GM12864 (cell line): ENCODE measurements at regions not wholly inside any gene's neighbourhood (a gene's known extent, or its start where the extent isn't known, plus 50 kb on each side); places are given as distances from the start of the nearest gene placed in this dataset.

ENCODE experiments used
- DNase-seq: peaks from one replicate; pipeline ENCODE4 v3.0.0-alpha.2; 2011; ENCODE audit warnings: low read depth
- H3K4me3 ChIP-seq: 2 replicates; pipeline ENCODE4 v1.5.1; 2011; ENCODE audit warnings: mild to moderate bottlenecking, low read depth, low read length, control low read depth
- TF ChIP-seq, protein P1 (sequence below): IDR thresholded peaks from 2 replicates; pipeline ENCODE4 v1.5.1; 2011; ENCODE audit warnings: low read depth, mild to moderate bottlenecking, moderate library complexity, low read length, control low read depth, inconsistent platforms; ENCODE audit errors: missing control alignments

DNA sequence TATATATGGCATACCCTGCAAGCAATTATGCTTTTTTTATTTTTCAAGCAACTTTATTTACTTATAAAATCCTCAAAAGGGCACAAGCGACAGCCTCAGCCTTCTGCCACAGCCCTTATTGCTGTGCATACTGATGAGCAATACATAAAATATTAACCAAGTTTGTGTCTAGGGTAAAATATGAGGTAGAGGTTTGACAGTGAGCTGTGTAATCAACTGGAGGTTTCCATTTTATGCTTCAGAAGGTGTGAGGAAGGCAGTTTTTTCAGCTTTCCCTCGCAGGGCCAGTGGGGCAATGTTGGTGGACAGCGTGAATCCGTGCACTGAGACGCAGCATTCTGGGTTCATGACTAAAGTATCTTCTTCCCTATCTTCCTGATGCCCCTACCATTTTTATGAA lies 310.4 kb downstream of the IRS2 start:
- TF ChIP-seq, protein P1, sequence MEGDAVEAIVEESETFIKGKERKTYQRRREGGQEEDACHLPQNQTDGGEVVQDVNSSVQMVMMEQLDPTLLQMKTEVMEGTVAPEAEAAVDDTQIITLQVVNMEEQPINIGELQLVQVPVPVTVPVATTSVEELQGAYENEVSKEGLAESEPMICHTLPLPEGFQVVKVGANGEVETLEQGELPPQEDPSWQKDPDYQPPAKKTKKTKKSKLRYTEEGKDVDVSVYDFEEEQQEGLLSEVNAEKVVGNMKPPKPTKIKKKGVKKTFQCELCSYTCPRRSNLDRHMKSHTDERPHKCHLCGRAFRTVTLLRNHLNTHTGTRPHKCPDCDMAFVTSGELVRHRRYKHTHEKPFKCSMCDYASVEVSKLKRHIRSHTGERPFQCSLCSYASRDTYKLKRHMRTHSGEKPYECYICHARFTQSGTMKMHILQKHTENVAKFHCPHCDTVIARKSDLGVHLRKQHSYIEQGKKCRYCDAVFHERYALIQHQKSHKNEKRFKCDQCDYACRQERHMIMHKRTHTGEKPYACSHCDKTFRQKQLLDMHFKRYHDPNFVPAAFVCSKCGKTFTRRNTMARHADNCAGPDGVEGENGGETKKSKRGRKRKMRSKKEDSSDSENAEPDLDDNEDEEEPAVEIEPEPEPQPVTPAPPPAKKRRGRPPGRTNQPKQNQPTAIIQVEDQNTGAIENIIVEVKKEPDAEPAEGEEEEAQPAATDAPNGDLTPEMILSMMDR, result no peak
- DNase-seq, result no peak
- no peak overlapping the region for H3K4me3 ChIP-seq

DNA sequence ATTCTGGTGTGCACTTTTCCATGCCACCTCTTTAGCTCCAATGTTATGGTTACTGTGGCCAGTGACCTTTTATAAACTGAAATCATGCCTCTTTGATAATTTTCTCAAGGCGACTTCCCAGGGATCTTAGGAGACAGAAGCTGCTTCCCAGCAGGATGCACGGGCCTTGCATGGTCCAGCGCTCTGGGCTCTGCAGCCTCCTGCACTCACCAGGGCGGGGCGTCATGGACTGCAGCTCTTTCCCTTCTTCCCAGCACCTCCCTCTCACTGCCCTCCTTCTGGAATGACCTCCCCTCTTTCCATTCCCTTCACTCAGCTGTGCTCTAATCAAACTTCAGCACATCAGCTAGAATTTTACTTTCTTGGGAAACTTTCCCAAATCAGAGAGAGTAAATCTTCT lies 318.3 kb downstream of the IRS2 start:
- no peak overlapping the region for H3K4me3 ChIP-seq

DNA sequence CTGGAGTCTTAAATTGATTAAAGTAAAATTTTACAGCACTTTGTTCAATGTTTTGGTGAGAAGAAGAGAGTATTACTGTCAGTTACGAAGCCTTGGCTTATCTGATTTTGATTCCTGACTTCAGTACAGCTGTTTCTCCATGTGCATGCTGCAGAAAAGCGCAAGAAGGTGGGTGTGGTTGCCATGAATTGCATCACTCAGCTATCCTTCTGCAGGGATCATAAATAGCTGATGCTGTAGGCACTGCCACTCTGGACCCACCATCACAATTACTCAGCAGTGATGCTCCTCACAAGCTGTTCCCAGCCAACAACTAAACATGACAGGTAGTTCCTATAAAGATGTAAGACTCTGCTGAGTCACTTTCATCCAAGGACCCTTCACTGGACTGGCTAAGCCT lies 321.2 kb downstream of the IRS2 start:
- DNase-seq, result no peak
- TF ChIP-seq, protein P1, result no peak
- H3K4me3 ChIP-seq, result no peak overlapping the region

More for the DNA sequence above, 318.3 kb downstream of the IRS2 start:
- TF ChIP-seq, protein P1, result no peak
- no peak for DNase-seq

DNA sequence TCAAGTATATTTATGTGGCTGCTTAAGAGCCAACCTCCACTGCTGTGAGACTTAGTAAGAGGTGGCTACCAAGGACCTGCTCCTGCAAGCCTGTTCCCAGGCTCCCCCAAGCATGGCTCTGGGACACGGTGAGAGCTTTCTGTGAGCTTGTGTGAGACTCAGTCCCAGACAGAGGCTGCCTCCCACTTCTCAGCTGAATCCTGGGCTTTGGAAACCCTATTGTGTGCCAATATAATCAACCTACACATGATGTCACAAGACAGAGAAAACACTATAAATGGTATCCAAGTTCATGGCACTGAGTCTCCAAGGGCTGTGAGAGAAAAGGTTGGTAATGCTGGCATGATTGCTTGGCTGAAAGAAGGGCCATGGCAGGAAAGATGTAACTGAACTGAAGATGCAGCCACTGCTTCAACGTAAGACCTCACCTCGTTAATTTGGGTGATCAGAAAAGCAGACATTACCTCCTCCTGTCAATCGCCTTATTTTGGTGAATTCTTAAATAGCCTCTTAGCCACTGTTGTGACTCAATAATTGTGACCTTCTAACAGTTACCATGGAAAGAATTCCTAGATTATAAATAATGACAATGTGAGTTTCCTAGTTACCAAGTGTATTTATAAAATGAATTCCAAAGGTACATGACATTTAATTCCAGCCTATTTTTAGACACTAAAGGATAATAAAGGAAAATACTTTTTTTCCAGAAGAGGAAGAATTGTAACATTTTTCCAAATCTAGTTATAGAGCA lies 332.0 kb downstream of the IRS2 start:
- DNase-seq, result no peak
- H3K4me3 ChIP-seq, result no peak overlapping the region
- TF ChIP-seq, protein P1, result no peak

DNA sequence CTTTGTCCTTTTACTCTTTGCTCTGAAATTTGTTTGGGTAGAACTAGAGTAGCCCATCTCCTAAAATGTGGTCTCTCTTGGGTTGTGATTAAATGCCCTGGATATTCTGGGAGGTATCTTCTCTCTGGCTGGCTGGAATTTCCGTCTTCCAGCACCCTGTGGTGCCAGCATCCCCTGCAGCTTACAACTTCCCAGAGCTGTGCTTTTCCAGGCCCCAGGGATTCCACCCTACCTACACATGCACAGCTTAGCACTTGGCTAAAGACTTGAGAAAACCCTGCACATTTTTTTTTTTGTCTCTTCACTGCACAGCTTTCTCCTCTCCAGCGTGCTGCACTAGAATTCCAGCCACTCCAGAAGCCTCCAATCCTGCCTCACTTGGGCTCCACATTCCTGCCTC lies 334.7 kb downstream of the IRS2 start:
- no peak overlapping the region for H3K4me3 ChIP-seq
- TF ChIP-seq, protein P1, result no peak
- DNase-seq, result no peak

DNA sequence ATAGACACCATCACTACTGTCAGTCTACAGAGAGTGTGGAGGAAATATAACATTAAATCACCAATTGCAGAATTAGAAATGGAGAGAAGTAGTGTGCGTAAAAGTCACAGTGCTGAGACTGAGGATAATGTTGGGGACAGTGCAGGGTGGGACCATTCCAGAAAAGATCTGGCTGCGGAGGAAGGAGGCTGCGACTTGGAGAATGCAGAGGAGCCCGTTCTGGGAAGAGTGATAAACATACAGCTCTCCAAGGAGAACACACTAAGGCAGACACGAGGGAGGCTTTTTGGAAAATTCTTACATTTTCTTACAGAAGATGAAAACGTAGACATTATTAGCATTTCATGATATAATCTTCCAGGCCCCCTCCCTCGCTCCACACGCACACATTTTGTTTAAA lies 337.8 kb downstream of the IRS2 start:
- TF ChIP-seq, protein P1, result no peak
- no peak for DNase-seq
- no peak overlapping the region for H3K4me3 ChIP-seq

DNA sequence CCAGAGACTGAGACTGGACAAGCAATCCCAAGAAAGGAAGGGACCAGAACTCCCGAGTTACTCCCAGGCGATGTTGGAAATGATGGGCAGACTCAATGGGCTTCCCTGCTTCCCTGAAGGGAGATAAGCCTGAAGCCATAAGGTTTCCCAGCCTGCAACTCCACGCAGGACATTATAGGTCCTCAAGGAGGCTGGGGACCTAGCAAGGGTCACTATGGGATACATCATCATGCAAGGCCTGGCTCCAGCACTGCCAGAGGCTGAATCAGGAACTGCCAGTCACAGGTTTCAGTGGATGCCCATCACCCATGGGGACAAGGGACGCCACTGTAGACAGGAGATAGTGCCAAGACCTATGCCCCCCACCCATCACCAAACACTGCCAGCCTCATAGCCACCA lies 338.7 kb downstream of the IRS2 start:
- TF ChIP-seq, protein P1, result no peak
- no peak for DNase-seq
- no peak overlapping the region for H3K4me3 ChIP-seq
